ENCODE measurements at regions not wholly inside any gene's neighbourhood (a gene's known extent, or its start where the extent isn't known, plus 50 kb on each side); places are given as distances from the start of the nearest gene placed in this dataset.

DNA sequence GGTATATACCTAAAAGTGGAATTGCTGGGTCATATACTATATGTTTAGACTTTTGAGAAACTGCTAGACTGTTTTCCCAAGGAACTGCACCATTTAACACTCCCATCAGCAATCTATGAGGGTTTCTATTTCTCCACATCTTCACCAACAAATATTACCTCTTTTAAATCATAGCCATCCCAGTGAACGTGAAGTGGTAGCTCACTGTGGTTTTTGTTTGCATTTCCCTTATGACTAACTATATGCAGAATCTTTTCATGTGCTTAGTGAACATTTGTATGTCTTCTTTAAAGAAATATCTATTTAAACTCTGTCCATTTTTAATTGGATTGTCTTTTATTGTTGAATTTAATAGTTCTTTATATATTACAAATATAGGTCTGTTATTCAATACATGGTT, 115.8 kb upstream of the SEC61G start:
- H3K27ac ChIP-seq = no peak overlapping the region
- intact Hi-C loops (cut with DNase I) = no loop called here
- ATAC-seq (no peak), DNase-seq (no peak)
- H3K36me3 ChIP-seq (ENCODE audit: insufficient read depth in 1 of 2, low read depth in 1 of 2) = no peaks in the 10 kb centered on the region
- H3K9me3 ChIP-seq = no peaks in the 10 kb centered on the region
- H3K4me3 ChIP-seq = no peak overlapping the region
- 51 to 64% (median 61%) methylated on average over 1 of the region's 1 CpG for WGBS, 3 donors
- H3K4me1 ChIP-seq = no peaks in the 10 kb centered on the region
- TF ChIP-seq, protein P1, sequence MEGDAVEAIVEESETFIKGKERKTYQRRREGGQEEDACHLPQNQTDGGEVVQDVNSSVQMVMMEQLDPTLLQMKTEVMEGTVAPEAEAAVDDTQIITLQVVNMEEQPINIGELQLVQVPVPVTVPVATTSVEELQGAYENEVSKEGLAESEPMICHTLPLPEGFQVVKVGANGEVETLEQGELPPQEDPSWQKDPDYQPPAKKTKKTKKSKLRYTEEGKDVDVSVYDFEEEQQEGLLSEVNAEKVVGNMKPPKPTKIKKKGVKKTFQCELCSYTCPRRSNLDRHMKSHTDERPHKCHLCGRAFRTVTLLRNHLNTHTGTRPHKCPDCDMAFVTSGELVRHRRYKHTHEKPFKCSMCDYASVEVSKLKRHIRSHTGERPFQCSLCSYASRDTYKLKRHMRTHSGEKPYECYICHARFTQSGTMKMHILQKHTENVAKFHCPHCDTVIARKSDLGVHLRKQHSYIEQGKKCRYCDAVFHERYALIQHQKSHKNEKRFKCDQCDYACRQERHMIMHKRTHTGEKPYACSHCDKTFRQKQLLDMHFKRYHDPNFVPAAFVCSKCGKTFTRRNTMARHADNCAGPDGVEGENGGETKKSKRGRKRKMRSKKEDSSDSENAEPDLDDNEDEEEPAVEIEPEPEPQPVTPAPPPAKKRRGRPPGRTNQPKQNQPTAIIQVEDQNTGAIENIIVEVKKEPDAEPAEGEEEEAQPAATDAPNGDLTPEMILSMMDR (IDR thresholded peaks at IDR 0.05) = no peak
- no peaks in the 10 kb centered on the region for H3K27me3 ChIP-seq (ENCODE audit: insufficient read depth in 3 of 3, low read length in 2 of 3)

DNA sequence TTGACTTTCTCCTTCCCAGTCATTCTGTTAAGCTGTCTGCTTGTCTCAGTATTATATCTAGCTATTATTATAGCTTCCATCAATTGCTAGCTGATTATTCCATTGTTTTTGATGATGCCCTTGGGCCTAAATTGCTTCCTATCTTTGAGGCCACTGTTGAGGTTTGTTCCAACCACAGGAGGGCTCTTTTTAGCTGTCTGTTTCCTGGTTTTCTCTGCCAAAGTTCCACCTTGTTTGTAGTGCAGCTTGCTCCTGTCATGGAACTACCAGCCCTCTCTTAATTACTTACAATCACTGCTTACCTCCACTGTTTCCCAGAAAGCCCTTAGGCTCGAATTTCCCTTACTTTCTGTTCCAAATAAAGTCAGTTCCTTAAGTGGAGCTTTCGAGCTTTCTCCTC, 118.7 kb upstream of the SEC61G start:
- TF ChIP-seq, protein P1 (IDR thresholded peaks at IDR 0.05) = no peak
- WGBS, 3 donors = 73 to 86% (median 84%) methylated on average over 2 of the region's 2 CpGs
- Histone ChIP-seq H3K27me3 (ENCODE audit: insufficient read depth in 3 of 3, low read length in 2 of 3) (no peaks in the 10 kb centered on the region), H3K9me3 (no peaks in the 10 kb centered on the region), H3K27ac (no peak overlapping the region), H3K4me3 (no peak overlapping the region), H3K36me3 (ENCODE audit: insufficient read depth in 1 of 2, low read depth in 1 of 2) (peaks cover 0 to 2% of the 10 kb centered on the region in 2 donors), H3K4me1 (no peaks in the 10 kb centered on the region)
- intact Hi-C loops (cut with DNase I) = no loop called here
- DNase-seq (no peak), ATAC-seq (no peak)

DNA sequence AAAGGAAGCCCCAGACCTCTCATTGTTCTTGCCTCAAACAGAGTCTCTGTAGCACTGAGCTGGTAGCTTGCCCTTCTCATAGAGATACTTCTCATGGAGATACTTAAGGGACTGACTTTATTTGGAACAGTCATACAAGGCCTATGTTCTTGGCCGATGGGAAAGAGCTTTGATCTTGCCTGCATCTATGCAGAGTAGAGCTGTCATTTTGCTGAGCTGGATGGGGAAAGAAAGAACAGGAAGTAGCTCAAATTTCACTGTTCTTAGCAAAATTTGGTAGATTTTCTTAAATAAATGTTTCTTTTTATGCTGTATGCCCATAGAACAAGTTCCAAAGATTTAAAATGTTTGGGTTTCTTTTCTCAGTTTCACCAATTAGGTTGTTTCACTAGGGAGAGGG, 119.3 kb upstream of the SEC61G start:
- TF ChIP-seq, protein P1 (IDR thresholded peaks at IDR 0.05) = no peak
- DNase-seq (no peak), ATAC-seq (no peak)
- no peaks in the 10 kb centered on the region for H3K27me3 ChIP-seq (ENCODE audit: insufficient read depth in 3 of 3, low read length in 2 of 3)
- H3K4me1 ChIP-seq = no peaks in the 10 kb centered on the region
- intact Hi-C loops (cut with DNase I) = no loop called here
- H3K4me3 ChIP-seq = no peak overlapping the region
- WGBS, 3 donors = 49 to 59% (median 58%) methylated on average over 1 of the region's 1 CpG
- no peaks in the 10 kb centered on the region for H3K9me3 ChIP-seq
- peaks cover 0 to 2% of the 10 kb centered on the region in 2 donors for H3K36me3 ChIP-seq (ENCODE audit: insufficient read depth in 1 of 2, low read depth in 1 of 2)
- no peak overlapping the region for H3K27ac ChIP-seq

DNA sequence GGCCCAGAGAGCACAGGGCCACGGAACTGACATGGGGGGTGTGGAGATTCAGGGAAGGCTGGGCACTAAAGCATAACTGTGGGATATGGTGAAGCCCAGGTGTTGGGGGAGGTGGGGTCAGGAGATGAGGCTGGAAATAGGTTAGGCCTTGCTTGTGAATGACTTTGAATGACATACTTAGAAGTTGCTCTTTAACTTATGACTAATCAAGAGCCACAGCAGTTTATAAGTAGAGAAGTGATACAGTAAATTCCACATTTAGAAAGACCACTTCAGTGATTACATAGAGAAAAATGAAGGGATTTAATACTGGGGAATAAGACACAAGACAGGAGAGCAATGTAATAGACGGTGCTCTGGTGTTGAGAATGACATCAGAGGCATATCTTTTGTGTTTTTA, 120.8 kb upstream of the SEC61G start:
- H3K4me3 ChIP-seq = no peak overlapping the region
- H3K27ac ChIP-seq = no peak overlapping the region
- TF ChIP-seq, protein P1 (IDR thresholded peaks at IDR 0.05) = no peak
- WGBS, 3 donors = 88 to 98% (median 92%) methylated on average over 2 of the region's 2 CpGs
- H3K27me3 ChIP-seq (ENCODE audit: insufficient read depth in 3 of 3, low read length in 2 of 3) = no peaks in the 10 kb centered on the region
- no peaks in the 10 kb centered on the region for H3K4me1 ChIP-seq
- DNase-seq = no peak
- H3K36me3 ChIP-seq (ENCODE audit: insufficient read depth in 1 of 2, low read depth in 1 of 2) = peaks cover 0 to 2% of the 10 kb centered on the region in 2 donors
- ATAC-seq = no peak
- intact Hi-C loops (cut with DNase I) = no loop called here
- no peaks in the 10 kb centered on the region for H3K9me3 ChIP-seq

DNA sequence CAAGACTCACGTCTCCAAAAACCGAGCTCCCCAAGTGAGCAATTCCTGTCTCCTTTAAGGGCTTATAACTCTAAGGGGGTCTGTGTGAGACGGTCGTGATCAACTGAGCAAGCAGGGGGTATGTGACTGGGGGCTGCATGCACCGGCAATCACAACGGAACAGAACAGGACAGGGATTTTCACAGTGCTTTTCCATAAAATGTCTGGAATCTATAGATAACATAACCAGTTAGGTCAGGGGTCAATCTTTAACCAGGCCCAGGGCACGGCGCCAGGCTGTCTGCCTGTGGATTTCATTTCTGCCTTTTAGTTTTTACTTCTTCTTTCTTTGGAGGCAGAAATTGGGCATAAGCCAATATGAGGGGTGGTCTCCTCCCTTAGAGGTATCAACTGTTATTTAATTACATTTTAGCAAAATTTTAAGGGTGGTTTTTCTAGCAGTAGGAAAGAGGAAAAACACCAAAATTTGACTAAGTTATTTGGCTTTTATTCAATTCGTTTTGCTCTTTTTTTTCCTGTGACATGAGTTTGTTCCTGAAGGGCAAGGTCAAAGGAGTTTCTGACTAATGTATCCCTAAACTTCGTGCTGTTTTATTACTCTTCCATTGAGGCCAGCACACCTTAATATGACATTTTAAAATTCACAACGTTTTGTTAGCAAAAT, 121.4 kb upstream of the SEC61G start:
- WGBS, 3 donors = 79 to 86% (median 84%) methylated on average over 11 of the region's 11 CpGs
- Histone ChIP-seq H3K27ac (no peak overlapping the region), H3K4me1 (no peaks in the 10 kb centered on the region), H3K4me3 (no peak overlapping the region), H3K36me3 (ENCODE audit: insufficient read depth in 1 of 2, low read depth in 1 of 2) (peaks cover 0 to 2% of the 10 kb centered on the region in 2 donors), H3K27me3 (ENCODE audit: insufficient read depth in 3 of 3, low read length in 2 of 3) (no peaks in the 10 kb centered on the region), H3K9me3 (no peaks in the 10 kb centered on the region)
- intact Hi-C loops (cut with DNase I) = no loop called here
- TF ChIP-seq, protein P1 (IDR thresholded peaks at IDR 0.05) = no peak
- ATAC-seq = no peak
- no peak for DNase-seq
